Dendritic cell treated with granulocyte-macrophage colony-stimulating factor and Interleukin-4, amounts not matched to agents 40 ng/mL and 50 ng/mL, for 4 days (primary cell): ENCODE measurements at regions not wholly inside any gene's neighbourhood (a gene's known extent, or its start where the extent isn't known, plus 50 kb on each side); places are given as distances from the start of the nearest gene placed in this dataset.

Source experiments
- H3K27ac Mint-ChIP-seq: one replicate; pipeline ENCODE4 v1.8.0; 2022; ENCODE audit warnings: mild to moderate bottlenecking, mixed read lengths
- H3K27me3 Mint-ChIP-seq: one replicate; pipeline ENCODE4 v1.8.0; 2022; ENCODE audit warnings: mild to moderate bottlenecking, mixed read lengths
- H3K36me3 Mint-ChIP-seq: one replicate; pipeline ENCODE4 v1.8.0; 2022; ENCODE audit warnings: low read depth, mixed read lengths
- H3K4me1 Mint-ChIP-seq: one replicate; pipeline ENCODE4 v1.8.0; 2022; ENCODE audit warnings: low read depth, mixed read lengths
- H3K4me3 Mint-ChIP-seq: one replicate; pipeline ENCODE4 v1.8.0; 2022; ENCODE audit warnings: mild to moderate bottlenecking, moderate library complexity, mixed read lengths
- H3K9me3 Mint-ChIP-seq: one replicate; pipeline ENCODE4 v1.8.0; 2022; ENCODE audit warnings: mixed read lengths
- intact Hi-C: fragments of 100-400 bp; cut with micrococcal nuclease; formaldehyde crosslinking; loops from one replicate; pipeline ENCODE4 v1.15.0; 2022

- H3K4me1 Mint-ChIP-seq, result no peaks in the 10 kb centered on the region
- no peak overlapping the region for H3K4me3 Mint-ChIP-seq
- H3K36me3 Mint-ChIP-seq, result no peaks in the 10 kb centered on the region
- H3K9me3 Mint-ChIP-seq, result no peaks in the 10 kb centered on the region
- H3K27me3 Mint-ChIP-seq, result no peaks in the 10 kb centered on the region
- H3K27ac Mint-ChIP-seq, result no peak overlapping the region
- intact Hi-C loops, result no loop called here
Observed at GRCh38 chr5:116765441-116765840, 190.8 kb upstream of the SEMA6A start.

- Mint-ChIP-seq H3K27me3 (no peaks in the 10 kb centered on the region), H3K4me3 (no peak overlapping the region), H3K9me3 (no peaks in the 10 kb centered on the region), H3K27ac (no peak overlapping the region), H3K36me3 (no peaks in the 10 kb centered on the region), H3K4me1 (no peaks in the 10 kb centered on the region)
- intact Hi-C loops, result no loop called here
Observed at GRCh38 chr5:116764941-116765340, 190.3 kb upstream of the SEMA6A start.

- Mint-ChIP-seq H3K4me1 (no peaks in the 10 kb centered on the region), H3K9me3 (no peaks in the 10 kb centered on the region), H3K27me3 (no peaks in the 10 kb centered on the region), H3K27ac (no peak overlapping the region), H3K4me3 (no peak overlapping the region), H3K36me3 (no peaks in the 10 kb centered on the region)
- intact Hi-C loops, result no loop called here
Observed at GRCh38 chr5:116763987-116764866, 189.6 kb upstream of the SEMA6A start.

GRCh38 chr5:116759860-116760640 lies 185.4 kb upstream of the SEMA6A start:
- H3K9me3 Mint-ChIP-seq, result no peaks in the 10 kb centered on the region
- no peaks in the 10 kb centered on the region for H3K4me1 Mint-ChIP-seq
- intact Hi-C loops, result no loop called here
- H3K27me3 Mint-ChIP-seq, result no peaks in the 10 kb centered on the region
- H3K27ac Mint-ChIP-seq, result no peak overlapping the region
- no peak overlapping the region for H3K4me3 Mint-ChIP-seq
- no peaks in the 10 kb centered on the region for H3K36me3 Mint-ChIP-seq

GRCh38 chr5:116757326-116757725 lies 182.7 kb upstream of the SEMA6A start:
- Mint-ChIP-seq H3K9me3 (no peaks in the 10 kb centered on the region), H3K27ac (no peak overlapping the region), H3K4me3 (no peak overlapping the region), H3K27me3 (no peaks in the 10 kb centered on the region), H3K4me1 (no peaks in the 10 kb centered on the region), H3K36me3 (no peaks in the 10 kb centered on the region)
- intact Hi-C loops, result no loop called here

- no peaks in the 10 kb centered on the region for H3K9me3 Mint-ChIP-seq
- no peak overlapping the region for H3K27ac Mint-ChIP-seq
- H3K4me1 Mint-ChIP-seq, result no peaks in the 10 kb centered on the region
- intact Hi-C loops, result no loop called here
- H3K36me3 Mint-ChIP-seq, result no peaks in the 10 kb centered on the region
- H3K4me3 Mint-ChIP-seq, result no peak overlapping the region
- no peaks in the 10 kb centered on the region for H3K27me3 Mint-ChIP-seq
Observed at GRCh38 chr5:116756531-116756930, 181.9 kb upstream of the SEMA6A start.

- Mint-ChIP-seq H3K27ac (no peak overlapping the region), H3K9me3 (no peaks in the 10 kb centered on the region), H3K36me3 (no peaks in the 10 kb centered on the region), H3K4me1 (no peaks in the 10 kb centered on the region), H3K27me3 (no peaks in the 10 kb centered on the region), H3K4me3 (no peak overlapping the region)
- intact Hi-C loops, result no loop called here
Observed at GRCh38 chr5:116754556-116754955, 179.9 kb upstream of the SEMA6A start.

GRCh38 chr5:116751684-116752083 lies 177.1 kb upstream of the SEMA6A start:
- Mint-ChIP-seq H3K27ac (no peak overlapping the region), H3K4me1 (no peaks in the 10 kb centered on the region), H3K27me3 (no peaks in the 10 kb centered on the region), H3K9me3 (no peaks in the 10 kb centered on the region), H3K4me3 (no peak overlapping the region), H3K36me3 (no peaks in the 10 kb centered on the region)
- intact Hi-C loops, result no loop called here

GRCh38 chr5:116750631-116751580 lies 176.3 kb upstream of the SEMA6A start:
- no peaks in the 10 kb centered on the region for H3K27me3 Mint-ChIP-seq

GRCh38 chr5:116747881-116748280 lies 173.3 kb upstream of the SEMA6A start:
- Mint-ChIP-seq H3K27ac (no peak overlapping the region), H3K4me3 (no peak overlapping the region), H3K36me3 (no peaks in the 10 kb centered on the region), H3K9me3 (peaks cover 15% of the 10 kb centered on the region), H3K27me3 (no peaks in the 10 kb centered on the region), H3K4me1 (no peaks in the 10 kb centered on the region)
- intact Hi-C loops, result no loop called here

More at GRCh38 chr5:116750631-116751580, 176.3 kb upstream of the SEMA6A start:
- Mint-ChIP-seq H3K9me3 (no peaks in the 10 kb centered on the region), H3K4me1 (no peaks in the 10 kb centered on the region), H3K4me3 (no peak overlapping the region), H3K27ac (no peak overlapping the region), H3K36me3 (no peaks in the 10 kb centered on the region)
- intact Hi-C loops, result no loop called here

GRCh38 chr5:116746668-116747067 lies 172.0 kb upstream of the SEMA6A start:
- Mint-ChIP-seq H3K4me1 (no peaks in the 10 kb centered on the region), H3K4me3 (no peak overlapping the region), H3K27me3 (no peaks in the 10 kb centered on the region), H3K9me3 (peaks cover 15% of the 10 kb centered on the region), H3K27ac (no peak overlapping the region), H3K36me3 (no peaks in the 10 kb centered on the region)
- intact Hi-C loops, result no loop called here

GRCh38 chr5:116740771-116741170 lies 166.1 kb upstream of the SEMA6A start:
- Mint-ChIP-seq H3K36me3 (no peaks in the 10 kb centered on the region), H3K4me3 (no peak overlapping the region), H3K27ac (no peak overlapping the region), H3K27me3 (no peaks in the 10 kb centered on the region), H3K9me3 (peaks cover 15% of the 10 kb centered on the region), H3K4me1 (no peaks in the 10 kb centered on the region)
- intact Hi-C loops, result no loop called here

- Mint-ChIP-seq H3K27ac (no peak overlapping the region), H3K36me3 (no peaks in the 10 kb centered on the region), H3K27me3 (no peaks in the 10 kb centered on the region), H3K9me3 (peaks cover 15% of the 10 kb centered on the region), H3K4me3 (no peak overlapping the region), H3K4me1 (no peaks in the 10 kb centered on the region)
- intact Hi-C loops, result no loop called here
Observed at GRCh38 chr5:116739571-116739970, 164.9 kb upstream of the SEMA6A start.
